B cell (primary cell): ENCODE measurements at regions not wholly inside any gene's neighbourhood (a gene's known extent, or its start where the extent isn't known, plus 50 kb on each side); places are given as distances from the start of the nearest gene placed in this dataset.

Experiments used
- ATAC-seq: fragments of 200-7000 bp; cut with Tn5 transposase; one replicate; pipeline ENCODE4 v1.10.0; 2021; ENCODE audit warnings: low read depth, mild to moderate bottlenecking, moderate number of reproducible peaks, moderate library complexity
- CTCF ChIA-PET: fragments of 350-600 bp; sonication (Branson Sonifier 250); formaldehyde crosslinking; loops from one replicate; lab custom pipeline; 2021; ENCODE audit warnings: antibody characterized with exemption, inconsistent platforms; lab: Charles Lee
- POLR2A ChIA-PET: fragments of 350-600 bp; sonication (Branson Sonifier 250); formaldehyde crosslinking; loops from one replicate; lab custom pipeline; 2021; ENCODE audit warnings: antibody characterized with exemption; lab: Charles Lee
- DNase-seq: peaks from one replicate; pipeline ENCODE4 v3.0.0; 2013
- H2AFZ ChIP-seq: 2 replicates; pipeline ENCODE4 v1.6.1; 2012; ENCODE audit warnings: mild to moderate bottlenecking, low read depth, low read length; ENCODE audit not compliant: insufficient read depth, poor library complexity, severe bottlenecking
- H3K27ac ChIP-seq, 2 donors: 1 replicate in 1 of 2; 2 replicates in 1 of 2; pipeline ENCODE4 v1.5.1; 2012 to 2013; ENCODE audit warnings: low read length in 2 of 2, mild to moderate bottlenecking in 2 of 2, moderate library complexity in 1 of 2
- H3K27me3 ChIP-seq, 4 experiments: fragments of 200-600 bp in 1 of 4; sonication (generic) in 1 of 4; replicated peaks in 1 of 4; 1 replicate in 2 of 4; 2 replicates in 2 of 4; pipeline versions ENCODE4 v1.6.1 to v1.7.0; 2013 to 2016; ENCODE audit warnings: low read length in 3 of 4, mild to moderate bottlenecking in 2 of 4, mixed read lengths in 1 of 4, moderate library complexity in 1 of 4; ENCODE audit not compliant: insufficient read depth in 4 of 4, control insufficient read depth in 3 of 4; ENCODE audit errors: control extremely low read depth in 1 of 4
- H3K36me3 ChIP-seq, 2 experiments: replicated peaks in 1 of 2; 1 replicate in 1 of 2; 2 replicates in 1 of 2; pipeline versions ENCODE4 v1.6.1 to v1.7.1; 2013; ENCODE audit warnings: low read length in 1 of 2; ENCODE audit not compliant: insufficient read depth in 2 of 2, control insufficient read depth in 1 of 2; ENCODE audit errors: control extremely low read depth in 1 of 2, extremely low read depth in 1 of 2
- H3K4me1 ChIP-seq, 2 donors: fragments of 200-600 bp in 1 of 2; sonication (generic) in 1 of 2; 1 replicate in 1 of 2; 2 replicates in 1 of 2; pipeline versions ENCODE4 v1.5.1 to v1.6.1; 2013 to 2017; ENCODE audit warnings: low read length in 2 of 2; ENCODE audit not compliant: control insufficient read depth in 2 of 2, insufficient read depth in 2 of 2
- H3K4me2 ChIP-seq: replicated peaks from 2 replicates; pipeline ENCODE3; 2012; ENCODE audit warnings: mild to moderate bottlenecking, low read depth, low read length; ENCODE audit not compliant: poor library complexity, severe bottlenecking
- H3K4me3 ChIP-seq, 5 experiments: fragments of 200-600 bp in 1 of 5; sonication (generic) in 1 of 5; 1 replicate in 3 of 5; 2 replicates in 2 of 5; pipeline versions ENCODE4 v1.5.1 to v1.7.0; 2011 to 2016; ENCODE audit warnings: low read length in 4 of 5, mild to moderate bottlenecking in 4 of 5, low read depth in 2 of 5, control low read depth in 1 of 5, moderate library complexity in 1 of 5; ENCODE audit not compliant: insufficient read depth in 1 of 5; ENCODE audit errors: control extremely low read depth in 1 of 5, extremely low read depth in 1 of 5
- H3K79me2 ChIP-seq: fragments of 200-600 bp; sonication (generic); one replicate; pipeline ENCODE4 v1.6.0; 2016; ENCODE audit warnings: low read length; ENCODE audit not compliant: control insufficient read depth, insufficient read depth
- H3K9ac ChIP-seq: fragments of 200-600 bp; sonication (generic); 2 replicates; pipeline ENCODE4 v1.6.1; 2017; ENCODE audit warnings: mild to moderate bottlenecking, low read length, moderate library complexity
- H3K9me3 ChIP-seq, 3 donors: one replicate each; pipeline versions ENCODE4 v1.6.1 to v1.7.1; 2013; ENCODE audit warnings: low read length in 2 of 3; ENCODE audit not compliant: control insufficient read depth in 2 of 3, insufficient read depth in 1 of 3; ENCODE audit errors: control extremely low read depth in 1 of 3
- H4K20me1 ChIP-seq: 2 replicates; pipeline ENCODE4 v1.6.0; 2012; ENCODE audit warnings: mild to moderate bottlenecking, low read length; ENCODE audit not compliant: insufficient read depth, control insufficient read depth, poor library complexity, severe bottlenecking
- H3K27ac Mint-ChIP-seq: one replicate; pipeline ENCODE4 v1.8.0; 2021; ENCODE audit warnings: mixed read lengths
- H3K27me3 Mint-ChIP-seq: one replicate; pipeline ENCODE4 v1.8.0; 2021; ENCODE audit warnings: mixed read lengths
- H3K4me1 Mint-ChIP-seq: one replicate; pipeline ENCODE4 v1.8.0; 2021; ENCODE audit warnings: mixed read lengths
- H3K4me3 Mint-ChIP-seq: one replicate; pipeline ENCODE4 v1.8.0; 2021; ENCODE audit warnings: mixed read lengths
- H3K9me3 Mint-ChIP-seq: one replicate; pipeline ENCODE4 v1.8.0; 2022; ENCODE audit warnings: mixed read lengths; ENCODE audit not compliant: insufficient read depth
- CTCF ChIP-seq: fragments of 200-600 bp; IDR thresholded peaks from one replicate; pipeline ENCODE4 v1.8.0; 2022; ENCODE audit warnings: antibody characterized with exemption, mild to moderate bottlenecking
- EZH2 ChIP-seq: IDR thresholded peaks from 2 replicates; pipeline ENCODE4 v1.6.1; 2012; ENCODE audit warnings: borderline replicate concordance, low read depth, mild to moderate bottlenecking, moderate library complexity, low read length; ENCODE audit not compliant: insufficient read depth, poor library complexity, severe bottlenecking
- WGBS: methylation state at CpG from one replicate; pipeline ENCODE4 v1.1.5; 2013; ENCODE audit warnings: missing lambda C conversion rate; ENCODE audit not compliant: insufficient coverage; 5-methylcytosine and 5-hydroxymethylcytosine counted together
- intact Hi-C: fragments of 100-400 bp; cut with micrococcal nuclease; formaldehyde crosslinking; loops from one replicate; pipeline ENCODE4 v1.10.0; 2022

DNA sequence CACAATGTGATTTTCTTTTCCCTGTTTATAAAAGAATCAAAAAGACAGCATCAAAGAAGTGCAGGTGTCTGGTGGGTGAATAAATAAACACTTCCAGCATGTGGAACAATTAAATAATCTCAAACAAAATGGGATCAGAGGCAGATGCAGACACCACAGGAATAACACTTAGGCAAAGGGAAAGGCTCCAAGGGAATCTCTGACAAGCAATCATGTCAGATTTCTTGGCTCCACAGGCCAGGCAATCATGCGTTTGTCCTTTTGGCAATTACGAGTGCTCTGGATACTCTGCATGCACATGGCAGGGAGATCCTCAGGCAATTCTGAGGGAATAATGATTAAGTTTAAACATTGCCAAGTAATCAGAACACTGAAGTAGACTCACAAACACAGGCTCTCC is 403.5 kb upstream of the LUZP2 start:
- H3K4me1 ChIP-seq, result no peaks in the 10 kb centered on the region
- H4K20me1 ChIP-seq, result no peaks in the 10 kb centered on the region
- H3K79me2 ChIP-seq, result no peaks in the 10 kb centered on the region
- no peak for TF ChIP-seq CTCF
- no peak overlapping the region for H3K27ac ChIP-seq
- ATAC-seq (no peak), DNase-seq (no peak)
- H3K9ac ChIP-seq, result no peak overlapping the region
- CTCF ChIA-PET, result no interaction called here
- no peaks in the 10 kb centered on the region for H3K36me3 ChIP-seq
- intact Hi-C loops, result no loop called here
- no peak overlapping the region for H3K4me3 Mint-ChIP-seq
- no peak overlapping the region for H2AFZ ChIP-seq
- H3K27ac Mint-ChIP-seq, result no peak overlapping the region
- no peaks in the 10 kb centered on the region for H3K9me3 ChIP-seq
- H3K27me3 Mint-ChIP-seq, result no peaks in the 10 kb centered on the region
- no peaks in the 10 kb centered on the region for H3K9me3 Mint-ChIP-seq
- H3K4me2 ChIP-seq, result no peak overlapping the region
- no peaks in the 10 kb centered on the region for H3K4me1 Mint-ChIP-seq
- POLR2A ChIA-PET, result no interaction called here
- H3K27me3 ChIP-seq, result no peaks in the 10 kb centered on the region
- WGBS, result 70% methylated on average over 2 of the region's 2 CpGs
- H3K4me3 ChIP-seq, result no peak overlapping the region

DNA sequence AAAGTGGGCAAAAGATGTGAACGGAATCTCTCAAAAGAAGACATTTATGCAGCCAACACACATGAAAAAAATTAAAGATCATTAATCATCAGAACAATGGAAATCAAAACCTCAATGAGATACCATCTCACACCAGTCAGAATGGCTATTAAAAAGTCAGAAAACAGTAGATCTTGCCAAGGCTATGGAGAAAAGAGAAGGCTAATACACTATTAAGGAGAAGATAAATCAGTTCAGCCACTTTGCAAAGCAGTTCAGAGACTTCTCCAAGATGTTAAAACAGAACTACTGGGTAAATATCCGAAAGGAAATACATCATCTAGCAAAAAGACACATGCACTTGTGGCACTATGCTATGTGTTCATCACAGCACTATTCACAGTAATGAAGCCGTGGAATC is 388.2 kb upstream of the LUZP2 start:
- Histone ChIP-seq H3K27ac (no peak overlapping the region), H4K20me1 (no peaks in the 10 kb centered on the region), H3K36me3 (no peaks in the 10 kb centered on the region), H3K4me2 (no peak overlapping the region), H2AFZ (no peak overlapping the region), H3K4me3 (no peak overlapping the region), H3K4me1 (no peaks in the 10 kb centered on the region), H3K9me3 (peaks cover 0 to 8% (median 0%) of the 10 kb centered on the region in 3 donors), H3K27me3 (no peaks in the 10 kb centered on the region), H3K9ac (no peak overlapping the region), H3K79me2 (no peaks in the 10 kb centered on the region)
- ATAC-seq (no peak), DNase-seq (no peak)
- 82% methylated on average over 1 of the region's 3 CpGs for WGBS
- Mint-ChIP-seq H3K27ac (no peak overlapping the region), H3K4me1 (no peaks in the 10 kb centered on the region), H3K27me3 (no peaks in the 10 kb centered on the region), H3K4me3 (no peak overlapping the region), H3K9me3 (peaks cover 7% of the 10 kb centered on the region)
- CTCF ChIA-PET, result no interaction called here
- intact Hi-C loops, result no loop called here
- TF ChIP-seq CTCF, result no peak
- TF ChIP-seq EZH2, result no peak
- POLR2A ChIA-PET, result no interaction called here
